SK-N-SH treated with all-trans-retinoic acid at 6 μM for 48 hours (cell line): ENCODE measurements at regions not wholly inside any gene's neighbourhood (a gene's known extent, or its start where the extent isn't known, plus 50 kb on each side); places are given as distances from the start of the nearest gene placed in this dataset.

Experiments used
- ATAC-seq: fragments of 200-7000 bp; cut with Tn5 transposase; 3 replicates; pipeline ENCODE4 v1.9.1; 2020; ENCODE audit warnings: mild to moderate bottlenecking, moderate library complexity
- ARNTL ChIP-seq: fragments of 450-650 bp; formaldehyde crosslinking; IDR thresholded peaks from 2 replicates; pipeline ENCODE4 v1.5.0; 2020; ENCODE audit warnings: low read depth, mild to moderate bottlenecking, moderate library complexity, borderline replicate concordance
- BACH2 ChIP-seq: fragments of 250-450 bp; sonication (Bioruptor Pico); IDR thresholded peaks from 2 replicates; pipeline ENCODE4 v1.9.0; 2021; ENCODE audit warnings: mild to moderate bottlenecking, borderline replicate concordance
- CSRNP3 ChIP-seq: fragments of 250-450 bp; sonication (Bioruptor Pico); IDR thresholded peaks from 2 replicates; pipeline ENCODE4 v1.5.1; 2021; ENCODE audit warnings: mild to moderate bottlenecking, moderate library complexity
- GLIS3 ChIP-seq: fragments of 250-450 bp; sonication (Bioruptor Pico); IDR thresholded peaks from 2 replicates; pipeline ENCODE4 v1.5.0; 2020; ENCODE audit warnings: mild to moderate bottlenecking, moderate library complexity
- OSR1 ChIP-seq: fragments of 250-450 bp; sonication (Bioruptor Pico); IDR thresholded peaks from 2 replicates; pipeline ENCODE4 v1.8.0; 2022; ENCODE audit warnings: moderate library complexity, mild to moderate bottlenecking, inconsistent platforms
- PATZ1 ChIP-seq: fragments of 250-450 bp; sonication (Bioruptor Pico); IDR thresholded peaks from 2 replicates; pipeline ENCODE4 v1.8.0; 2020; ENCODE audit warnings: mild to moderate bottlenecking, moderate library complexity, borderline replicate concordance
- POU6F1 ChIP-seq: fragments of 250-450 bp; sonication (Bioruptor Pico); IDR thresholded peaks from 2 replicates; pipeline ENCODE4 v1.8.0; 2021; ENCODE audit warnings: low read depth, mild to moderate bottlenecking, moderate library complexity, borderline replicate concordance
- PPARA ChIP-seq: fragments of 250-450 bp; sonication (Bioruptor Pico); IDR thresholded peaks from 2 replicates; pipeline ENCODE4 v1.5.0; 2020; ENCODE audit warnings: mild to moderate bottlenecking, borderline replicate concordance
- RARB ChIP-seq: fragments of 250-450 bp; sonication (Bioruptor Pico); IDR thresholded peaks from 2 replicates; pipeline ENCODE4 v1.8.0; 2021; ENCODE audit warnings: mild to moderate bottlenecking, moderate library complexity
- SNAI2 ChIP-seq: fragments of 250-450 bp; sonication (Bioruptor Pico); IDR thresholded peaks from 2 replicates; pipeline ENCODE4 v1.5.0; 2020; ENCODE audit warnings: mild to moderate bottlenecking, moderate library complexity
- TCF4 ChIP-seq: fragments of 250-450 bp; sonication (Bioruptor Pico); IDR thresholded peaks from 2 replicates; pipeline ENCODE4 v1.8.0; 2021; ENCODE audit warnings: mild to moderate bottlenecking, moderate library complexity, borderline replicate concordance
- TOX ChIP-seq: fragments of 250-450 bp; sonication (Bioruptor Pico); IDR thresholded peaks from 2 replicates; pipeline ENCODE4 v1.8.0; 2021; ENCODE audit warnings: mild to moderate bottlenecking, moderate library complexity, borderline replicate concordance
- ZC3H10 ChIP-seq: fragments of 250-450 bp; sonication (Bioruptor Pico); IDR thresholded peaks from 2 replicates; pipeline ENCODE4 v1.5.1; 2021; ENCODE audit warnings: mild to moderate bottlenecking, moderate library complexity
- ZFP3 ChIP-seq: fragments of 250-450 bp; sonication (Bioruptor Pico); IDR thresholded peaks from 2 replicates; pipeline ENCODE4 v1.5.0; 2020; ENCODE audit warnings: mild to moderate bottlenecking, moderate library complexity
- ZFP30 ChIP-seq: fragments of 450-650 bp; formaldehyde crosslinking; IDR thresholded peaks from 2 replicates; pipeline ENCODE4 v1.5.0; 2022; ENCODE audit warnings: mild to moderate bottlenecking, moderate library complexity
- ZNF70 ChIP-seq: fragments of 450-650 bp; formaldehyde crosslinking; IDR thresholded peaks from 2 replicates; pipeline ENCODE4 v1.5.0; 2020; ENCODE audit warnings: mild to moderate bottlenecking, moderate library complexity
- ZNF8 ChIP-seq: fragments of 450-650 bp; formaldehyde crosslinking; IDR thresholded peaks from 2 replicates; pipeline ENCODE4 v1.5.0; 2020; ENCODE audit warnings: mild to moderate bottlenecking, moderate library complexity
- TF ChIP-seq, protein P1 (sequence below): fragments of 250-450 bp; sonication (Bioruptor Pico); IDR thresholded peaks from 2 replicates; pipeline ENCODE4 v1.5.0; 2020; ENCODE audit warnings: mild to moderate bottlenecking, moderate library complexity

GRCh38 chr5:117457656-117458055 is 883.0 kb upstream of the SEMA6A start:
- no peak for TF ChIP-seq PATZ1 (CRISPR knock-in tag)
- TF ChIP-seq, all 23 proteins: peak for 0
- ATAC-seq: no peak

DNA sequence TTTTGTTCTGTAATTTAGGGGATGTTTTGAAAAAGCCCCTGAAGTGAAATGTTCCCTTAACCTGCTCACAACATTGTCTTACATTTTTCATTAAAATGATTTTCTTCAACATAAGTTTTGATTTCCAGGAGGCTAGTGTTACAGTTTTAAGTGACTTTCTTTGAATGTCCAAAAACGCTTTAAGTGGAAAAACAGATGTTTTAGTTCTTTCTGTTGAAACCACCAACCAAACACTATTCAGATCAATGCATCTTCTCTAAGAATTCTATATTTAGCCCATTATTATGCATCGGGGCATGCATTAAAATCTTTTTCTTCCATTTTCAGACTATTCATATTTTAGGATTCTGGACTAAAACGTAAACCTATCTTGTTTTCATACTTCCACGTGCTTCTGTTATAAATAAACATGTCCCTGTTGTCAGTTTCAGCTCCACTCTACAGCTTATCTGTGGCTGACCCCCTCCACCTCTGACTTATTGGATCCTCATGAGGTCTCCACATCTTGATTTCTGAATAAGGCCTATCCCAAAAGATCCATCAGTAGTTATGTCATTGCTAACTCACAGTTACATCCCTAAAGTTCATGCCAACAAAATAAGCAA is 882.3 kb upstream of the SEMA6A start:
- TF ChIP-seq PPARA: no peak
- no peak for TF ChIP-seq TCF4 (CRISPR knock-in tag)
- TF ChIP-seq BACH2 (CRISPR knock-in tag): no peak
- no peak for TF ChIP-seq RARB
- TF ChIP-seq TOX: no peak
- no peak for TF ChIP-seq PATZ1 (CRISPR knock-in tag)
- TF ChIP-seq ZC3H10 (CRISPR knock-in tag): no peak
- no peak for TF ChIP-seq ARNTL (CRISPR knock-in tag)
- TF ChIP-seq, protein P1, sequence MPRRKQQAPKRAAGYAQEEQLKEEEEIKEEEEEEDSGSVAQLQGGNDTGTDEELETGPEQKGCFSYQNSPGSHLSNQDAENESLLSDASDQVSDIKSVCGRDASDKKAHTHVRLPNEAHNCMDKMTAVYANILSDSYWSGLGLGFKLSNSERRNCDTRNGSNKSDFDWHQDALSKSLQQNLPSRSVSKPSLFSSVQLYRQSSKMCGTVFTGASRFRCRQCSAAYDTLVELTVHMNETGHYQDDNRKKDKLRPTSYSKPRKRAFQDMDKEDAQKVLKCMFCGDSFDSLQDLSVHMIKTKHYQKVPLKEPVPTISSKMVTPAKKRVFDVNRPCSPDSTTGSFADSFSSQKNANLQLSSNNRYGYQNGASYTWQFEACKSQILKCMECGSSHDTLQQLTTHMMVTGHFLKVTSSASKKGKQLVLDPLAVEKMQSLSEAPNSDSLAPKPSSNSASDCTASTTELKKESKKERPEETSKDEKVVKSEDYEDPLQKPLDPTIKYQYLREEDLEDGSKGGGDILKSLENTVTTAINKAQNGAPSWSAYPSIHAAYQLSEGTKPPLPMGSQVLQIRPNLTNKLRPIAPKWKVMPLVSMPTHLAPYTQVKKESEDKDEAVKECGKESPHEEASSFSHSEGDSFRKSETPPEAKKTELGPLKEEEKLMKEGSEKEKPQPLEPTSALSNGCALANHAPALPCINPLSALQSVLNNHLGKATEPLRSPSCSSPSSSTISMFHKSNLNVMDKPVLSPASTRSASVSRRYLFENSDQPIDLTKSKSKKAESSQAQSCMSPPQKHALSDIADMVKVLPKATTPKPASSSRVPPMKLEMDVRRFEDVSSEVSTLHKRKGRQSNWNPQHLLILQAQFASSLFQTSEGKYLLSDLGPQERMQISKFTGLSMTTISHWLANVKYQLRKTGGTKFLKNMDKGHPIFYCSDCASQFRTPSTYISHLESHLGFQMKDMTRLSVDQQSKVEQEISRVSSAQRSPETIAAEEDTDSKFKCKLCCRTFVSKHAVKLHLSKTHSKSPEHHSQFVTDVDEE (CRISPR knock-in tag): no peak
- no peak for TF ChIP-seq ZFP3 (CRISPR knock-in tag)
- no peak for TF ChIP-seq ZNF70
- TF ChIP-seq ZFP30 (CRISPR knock-in tag): no peak
- TF ChIP-seq GLIS3 (CRISPR knock-in tag): no peak
- no peak for TF ChIP-seq POU6F1
- no peak for TF ChIP-seq SNAI2 (CRISPR knock-in tag)
- TF ChIP-seq ZNF8 (CRISPR knock-in tag): no peak
- TF ChIP-seq OSR1 (CRISPR knock-in tag): no peak
- no peak for ATAC-seq

- TF ChIP-seq CSRNP3 (CRISPR knock-in tag) (no peak), ARNTL (CRISPR knock-in tag) (no peak), TCF4 (CRISPR knock-in tag) (no peak), SNAI2 (CRISPR knock-in tag) (no peak)
- ATAC-seq: no peak
These were observed 880.9 kb upstream of the SEMA6A start for GRCh38 chr5:117455236-117456233.
